ENCODE measurements at regions not wholly inside any gene's neighbourhood (a gene's known extent, or its start where the extent isn't known, plus 50 kb on each side); places are given as distances from the start of the nearest gene placed in this dataset.

- TF ChIP-seq POLR2A (IDR thresholded peaks at IDR 0.05) (no peak), POLR2AphosphoS5 (IDR thresholded peaks at IDR 0.05) (no peak)
- TF ChIP-seq, protein P1, sequence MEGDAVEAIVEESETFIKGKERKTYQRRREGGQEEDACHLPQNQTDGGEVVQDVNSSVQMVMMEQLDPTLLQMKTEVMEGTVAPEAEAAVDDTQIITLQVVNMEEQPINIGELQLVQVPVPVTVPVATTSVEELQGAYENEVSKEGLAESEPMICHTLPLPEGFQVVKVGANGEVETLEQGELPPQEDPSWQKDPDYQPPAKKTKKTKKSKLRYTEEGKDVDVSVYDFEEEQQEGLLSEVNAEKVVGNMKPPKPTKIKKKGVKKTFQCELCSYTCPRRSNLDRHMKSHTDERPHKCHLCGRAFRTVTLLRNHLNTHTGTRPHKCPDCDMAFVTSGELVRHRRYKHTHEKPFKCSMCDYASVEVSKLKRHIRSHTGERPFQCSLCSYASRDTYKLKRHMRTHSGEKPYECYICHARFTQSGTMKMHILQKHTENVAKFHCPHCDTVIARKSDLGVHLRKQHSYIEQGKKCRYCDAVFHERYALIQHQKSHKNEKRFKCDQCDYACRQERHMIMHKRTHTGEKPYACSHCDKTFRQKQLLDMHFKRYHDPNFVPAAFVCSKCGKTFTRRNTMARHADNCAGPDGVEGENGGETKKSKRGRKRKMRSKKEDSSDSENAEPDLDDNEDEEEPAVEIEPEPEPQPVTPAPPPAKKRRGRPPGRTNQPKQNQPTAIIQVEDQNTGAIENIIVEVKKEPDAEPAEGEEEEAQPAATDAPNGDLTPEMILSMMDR (IDR thresholded peaks at IDR 0.05) = no peak
Measured at GRCh38 chr17:5922476-5922875, 147.7 kb upstream of the WSCD1 start.

Measured in prostate gland (tissue), 2 donors.